ENCODE measurements at regions not wholly inside any gene's neighbourhood (a gene's known extent, or its start where the extent isn't known, plus 50 kb on each side); places are given as distances from the start of the nearest gene placed in this dataset.
A peak's percentile ranks its signal among the peaks of the same experiment; 100 is the strongest.

DNA sequence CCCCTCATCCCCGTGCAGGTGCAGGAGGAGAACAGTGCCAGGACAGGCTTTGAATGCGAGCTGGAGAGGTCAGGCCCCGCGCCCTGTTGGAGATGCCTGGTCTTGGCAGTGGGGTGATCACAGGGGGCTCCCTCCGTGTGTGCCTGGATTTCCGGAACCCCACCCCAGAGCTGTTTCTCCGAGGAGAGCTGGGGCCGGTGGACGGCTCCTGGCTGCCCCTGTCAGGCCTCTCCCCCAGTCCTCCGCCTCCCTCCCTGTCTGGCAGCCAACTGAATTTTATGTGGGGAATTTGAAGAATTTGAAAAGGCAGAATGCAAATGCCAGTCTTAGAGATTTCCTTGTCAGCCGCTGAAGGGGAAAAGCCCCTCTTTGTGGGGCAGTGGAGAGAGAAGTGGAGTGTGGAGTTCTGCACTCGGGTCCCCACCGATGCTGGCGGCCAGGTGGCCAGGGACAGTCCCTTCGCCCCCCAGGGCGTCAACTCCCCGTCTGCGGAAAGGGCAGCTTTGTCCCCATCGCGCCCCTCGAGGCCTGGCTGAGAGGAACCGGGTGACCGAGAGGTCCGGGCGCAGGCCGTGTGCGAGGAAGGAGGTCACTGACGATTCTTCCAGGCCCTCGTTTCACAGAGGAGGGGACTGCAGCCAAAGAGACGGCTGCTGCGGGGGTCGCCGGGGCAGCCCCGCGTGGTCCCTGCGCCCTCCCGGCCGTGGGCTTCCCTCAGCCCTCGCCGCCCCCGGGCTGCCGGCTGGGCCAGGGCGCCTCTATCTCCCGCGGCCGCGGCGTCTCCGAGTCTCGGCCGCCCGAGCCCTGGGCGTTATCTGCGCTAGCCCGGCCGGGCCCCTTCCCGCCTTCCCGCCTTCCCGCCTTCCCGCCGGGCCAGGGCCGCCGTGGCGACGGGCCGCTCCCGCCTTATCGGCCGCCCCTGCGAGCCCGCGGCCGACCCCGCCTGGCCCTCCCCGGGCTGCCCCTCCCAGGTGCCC, 56.0 kb upstream of the LCTL start:
- Histone ChIP-seq H3K36me3 (no peaks in the 10 kb centered on the region), H3K9me3 (no peaks in the 10 kb centered on the region), H3K4me1 (peaks cover 24% of the 10 kb centered on the region), H3K27me3 (peaks cover 13% of the 10 kb centered on the region), H3K27ac (no peak overlapping the region), H3K4me3 (peak overlapping the region; percentile 42)
- 39% methylated on average over 42 of the region's 75 CpGs for WGBS
- TF ChIP-seq POLR2A (IDR thresholded peaks at IDR 0.05): no peak
- TF ChIP-seq, protein P1, sequence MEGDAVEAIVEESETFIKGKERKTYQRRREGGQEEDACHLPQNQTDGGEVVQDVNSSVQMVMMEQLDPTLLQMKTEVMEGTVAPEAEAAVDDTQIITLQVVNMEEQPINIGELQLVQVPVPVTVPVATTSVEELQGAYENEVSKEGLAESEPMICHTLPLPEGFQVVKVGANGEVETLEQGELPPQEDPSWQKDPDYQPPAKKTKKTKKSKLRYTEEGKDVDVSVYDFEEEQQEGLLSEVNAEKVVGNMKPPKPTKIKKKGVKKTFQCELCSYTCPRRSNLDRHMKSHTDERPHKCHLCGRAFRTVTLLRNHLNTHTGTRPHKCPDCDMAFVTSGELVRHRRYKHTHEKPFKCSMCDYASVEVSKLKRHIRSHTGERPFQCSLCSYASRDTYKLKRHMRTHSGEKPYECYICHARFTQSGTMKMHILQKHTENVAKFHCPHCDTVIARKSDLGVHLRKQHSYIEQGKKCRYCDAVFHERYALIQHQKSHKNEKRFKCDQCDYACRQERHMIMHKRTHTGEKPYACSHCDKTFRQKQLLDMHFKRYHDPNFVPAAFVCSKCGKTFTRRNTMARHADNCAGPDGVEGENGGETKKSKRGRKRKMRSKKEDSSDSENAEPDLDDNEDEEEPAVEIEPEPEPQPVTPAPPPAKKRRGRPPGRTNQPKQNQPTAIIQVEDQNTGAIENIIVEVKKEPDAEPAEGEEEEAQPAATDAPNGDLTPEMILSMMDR (IDR thresholded peaks at IDR 0.05): no peak
- no peak for TF ChIP-seq POLR2AphosphoS5 (IDR thresholded peaks at IDR 0.05)
- no peak for TF ChIP-seq EP300 (IDR thresholded peaks at IDR 0.05)
- DNase-seq (ENCODE audit: low spot score in 2 of 2): no peak

DNA sequence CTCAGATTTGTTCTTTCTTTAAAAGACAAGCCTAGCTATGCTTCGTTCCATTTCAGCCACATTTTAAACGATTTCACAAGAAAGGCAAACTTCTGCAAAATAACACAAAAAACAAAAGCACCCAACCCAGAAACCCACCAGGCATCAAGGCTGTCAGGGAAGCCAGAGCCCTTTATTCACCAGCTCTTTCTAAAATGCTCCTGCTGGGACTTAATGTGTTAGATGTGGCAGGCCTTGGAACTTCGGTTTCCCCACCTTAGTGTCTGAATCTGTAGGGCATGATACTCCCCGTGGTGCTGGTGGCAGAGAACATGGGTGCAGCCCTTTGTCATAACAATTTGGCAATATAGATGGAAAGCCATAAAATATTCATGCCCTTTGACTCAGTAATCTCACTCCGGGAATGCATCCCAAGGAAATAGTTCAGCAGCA, 56.8 kb upstream of the LCTL start:
- Histone ChIP-seq H3K4me1 (peaks cover 21% of the 10 kb centered on the region), H3K27ac (no peak overlapping the region), H3K4me3 (peak overlapping the region; percentile 42), H3K9me3 (no peaks in the 10 kb centered on the region), H3K36me3 (no peaks in the 10 kb centered on the region), H3K27me3 (peaks cover 13% of the 10 kb centered on the region)
- 42% methylated on average over 5 of the region's 5 CpGs for WGBS
- no peak for DNase-seq (ENCODE audit: low spot score in 2 of 2)
- TF ChIP-seq POLR2A (IDR thresholded peaks at IDR 0.05): no peak
- no peak for TF ChIP-seq EP300 (IDR thresholded peaks at IDR 0.05)
- TF ChIP-seq, protein P1 (IDR thresholded peaks at IDR 0.05): no peak
- TF ChIP-seq POLR2AphosphoS5 (IDR thresholded peaks at IDR 0.05): no peak

DNA sequence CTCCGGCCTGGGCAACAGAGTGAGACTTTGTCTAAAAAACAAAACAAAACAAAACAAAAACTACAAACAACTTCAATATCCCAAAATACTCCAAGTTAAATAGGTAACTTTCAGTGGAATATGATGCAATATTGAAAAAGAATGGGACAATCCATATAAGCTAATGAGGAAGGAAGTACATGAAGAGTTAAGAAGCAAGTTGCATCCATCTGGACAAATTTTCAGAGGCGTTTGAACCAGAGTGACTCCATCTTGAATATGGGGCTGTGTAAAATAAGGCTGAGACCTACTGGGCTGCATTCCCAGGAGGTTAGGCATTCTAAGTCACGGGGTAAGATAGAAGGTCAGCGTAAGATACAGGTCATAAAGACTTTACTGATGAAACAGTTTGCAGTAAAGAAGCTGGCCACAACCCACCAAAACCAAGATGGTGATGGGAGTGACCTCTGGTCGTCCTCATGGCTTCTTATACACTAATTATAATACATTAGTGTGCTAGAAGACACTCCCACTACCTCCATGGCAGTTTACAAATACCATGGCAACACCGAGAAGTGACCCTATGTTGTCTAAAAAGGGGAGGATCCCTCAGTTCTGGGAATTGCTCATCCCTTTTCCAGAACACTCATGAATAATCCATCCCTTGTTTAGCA, 58.1 kb upstream of the LCTL start:
- 59% methylated on average over 6 of the region's 6 CpGs for WGBS
- Histone ChIP-seq H3K9me3 (no peaks in the 10 kb centered on the region), H3K27me3 (peaks cover 13% of the 10 kb centered on the region), H3K4me3 (no peak overlapping the region), H3K36me3 (no peaks in the 10 kb centered on the region), H3K4me1 (peaks cover 13% of the 10 kb centered on the region), H3K27ac (no peak overlapping the region)
- no peak for DNase-seq (ENCODE audit: low spot score in 2 of 2)
- TF ChIP-seq EP300 (IDR thresholded peaks at IDR 0.05): no peak
- TF ChIP-seq, protein P1 (IDR thresholded peaks at IDR 0.05): no peak
- TF ChIP-seq POLR2AphosphoS5 (IDR thresholded peaks at IDR 0.05): no peak
- no peak for TF ChIP-seq POLR2A (IDR thresholded peaks at IDR 0.05)

DNA sequence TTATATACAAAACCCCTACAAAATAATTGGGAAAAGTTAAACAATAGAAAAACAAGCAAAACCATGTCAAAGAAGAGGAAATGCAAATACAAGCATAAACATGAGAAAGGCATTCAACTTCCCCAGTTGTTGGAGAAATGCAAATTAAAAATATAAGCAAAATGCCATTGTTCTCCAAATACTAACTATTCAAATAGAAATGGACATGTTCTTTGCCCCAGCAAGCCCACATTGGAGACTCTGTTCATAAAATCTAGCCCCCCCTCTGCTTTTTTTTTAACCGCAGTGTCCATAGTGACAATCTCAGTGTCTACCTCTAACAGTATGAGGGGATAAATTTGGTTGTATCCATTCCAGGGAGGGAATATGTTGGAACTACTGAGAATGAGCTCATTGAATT, 59.7 kb upstream of the LCTL start:
- TF ChIP-seq POLR2AphosphoS5 (IDR thresholded peaks at IDR 0.05) (no peak), POLR2A (IDR thresholded peaks at IDR 0.05) (no peak), EP300 (IDR thresholded peaks at IDR 0.05) (no peak)
- TF ChIP-seq, protein P1 (IDR thresholded peaks at IDR 0.05): no peak
- Histone ChIP-seq H3K27me3 (peaks cover 13% of the 10 kb centered on the region), H3K36me3 (no peaks in the 10 kb centered on the region), H3K27ac (no peak overlapping the region), H3K4me3 (no peak overlapping the region), H3K4me1 (peaks cover 13% of the 10 kb centered on the region), H3K9me3 (no peaks in the 10 kb centered on the region)
- no peak for DNase-seq (ENCODE audit: low spot score in 2 of 2)
- 92% methylated on average over 1 of the region's 1 CpG for WGBS

DNA sequence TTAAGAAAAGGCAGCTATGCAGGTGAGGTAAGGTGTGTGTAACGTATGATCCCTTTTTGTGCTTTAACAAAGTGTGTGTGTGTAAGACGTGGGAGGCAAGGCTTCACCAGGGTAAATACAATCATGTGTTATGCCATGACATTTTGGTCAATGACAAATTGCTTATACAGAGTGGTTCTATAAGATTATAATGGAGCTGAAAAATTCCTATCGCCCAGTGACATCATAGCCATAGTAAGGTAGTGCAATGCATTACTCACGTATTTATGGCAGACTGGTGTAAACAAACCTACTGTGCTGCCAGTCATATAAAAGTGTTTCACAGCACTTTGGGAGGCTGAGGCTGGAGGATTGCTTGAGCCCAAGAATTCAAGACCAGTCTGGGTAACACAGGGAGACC, 60.2 kb upstream of the LCTL start:
- H3K9me3 ChIP-seq: no peaks in the 10 kb centered on the region
- TF ChIP-seq POLR2AphosphoS5 (IDR thresholded peaks at IDR 0.05) (no peak), EP300 (IDR thresholded peaks at IDR 0.05) (no peak), POLR2A (IDR thresholded peaks at IDR 0.05) (no peak)
- TF ChIP-seq, protein P1 (IDR thresholded peaks at IDR 0.05): no peak
- H3K4me3 ChIP-seq: no peak overlapping the region
- no peak overlapping the region for H3K27ac ChIP-seq
- no peak for DNase-seq (ENCODE audit: low spot score in 2 of 2)
- H3K4me1 ChIP-seq: peaks cover 13% of the 10 kb centered on the region
- H3K36me3 ChIP-seq: no peaks in the 10 kb centered on the region
- peaks cover 13% of the 10 kb centered on the region for H3K27me3 ChIP-seq
- 82% methylated on average over 4 of the region's 4 CpGs for WGBS
